NCI-H748 (cell line): ENCODE measurements at regions not wholly inside any gene's neighbourhood (a gene's known extent, or its start where the extent isn't known, plus 50 kb on each side); places are given as distances from the start of the nearest gene placed in this dataset.
"Not testable (repeated sequence)": the region's sequence is repeated elsewhere in the genome, so short reads cannot be mapped to it uniquely, and the experiment has no call there.

Experiments used
- DNase-seq: peaks from one replicate; lab custom pipeline; 2025; ENCODE audit not compliant: unreplicated experiment; lab: John Stamatoyannopoulos, UW

- not testable (repeated sequence) for DNase-seq
Observed at GRCh38 chr6:4725136-4725760, 51.0 kb upstream of the CDYL start.

- not testable (repeated sequence) for DNase-seq
Observed at GRCh38 chr6:4724727-4725126, 51.5 kb upstream of the CDYL start.

GRCh38 chr6:4723383-4723782 is 52.8 kb upstream of the CDYL start:
- DNase-seq = peak; percentile 26

- DNase-seq = not testable (repeated sequence)
Observed at GRCh38 chr6:4721368-4721767, 54.8 kb upstream of the CDYL start.

GRCh38 chr6:4719491-4719890 is 56.7 kb upstream of the CDYL start:
- DNase-seq = no peak

GRCh38 chr6:4717856-4718255 is 58.3 kb upstream of the CDYL start:
- no peak for DNase-seq

GRCh38 chr6:4717124-4717523 is 59.1 kb upstream of the CDYL start:
- no peak for DNase-seq

- DNase-seq = no peak
Observed at GRCh38 chr6:4714961-4715501, 61.2 kb upstream of the CDYL start.

- no peak for DNase-seq
Observed at GRCh38 chr6:4712291-4712690, 63.9 kb upstream of the CDYL start.

- no peak for DNase-seq
Observed at GRCh38 chr6:4707011-4707410, 69.2 kb upstream of the CDYL start.

GRCh38 chr6:4705809-4706208 is 70.4 kb upstream of the CDYL start:
- no peak for DNase-seq

- DNase-seq = no peak
Observed at GRCh38 chr6:4703382-4703781, 72.8 kb upstream of the CDYL start.

GRCh38 chr6:4698901-4699659 is 77.1 kb upstream of the CDYL start:
- DNase-seq = peak; percentile 74

GRCh38 chr6:4693173-4693970 is 82.8 kb upstream of the CDYL start:
- DNase-seq = peak; percentile 38

- DNase-seq = no peak
Observed at GRCh38 chr6:4692664-4693063, 83.5 kb upstream of the CDYL start.

- DNase-seq = no peak
Observed at GRCh38 chr6:4687989-4688947, 87.9 kb upstream of the CDYL start.

GRCh38 chr6:4687656-4687988 is 88.6 kb upstream of the CDYL start:
- DNase-seq = no peak

GRCh38 chr6:4682431-4683097 is 93.6 kb upstream of the CDYL start:
- no peak for DNase-seq

- DNase-seq = no peak
Observed at GRCh38 chr6:4678506-4679300, 97.5 kb upstream of the CDYL start.
